Smooth muscle cell (in vitro differentiated cells): ENCODE measurements at regions not wholly inside any gene's neighbourhood (a gene's known extent, or its start where the extent isn't known, plus 50 kb on each side); places are given as distances from the start of the nearest gene placed in this dataset.
A peak's percentile ranks its signal among the peaks of the same experiment; 100 is the strongest.

Experiments used
- DNase-seq: peaks from one replicate; lab custom pipeline; 2025; ENCODE audit not compliant: unreplicated experiment; lab: John Stamatoyannopoulos, UW
- H2AFZ ChIP-seq: fragments of 200-600 bp; sonication (generic); 2 replicates; pipeline ENCODE4 v1.6.0; 2016; ENCODE audit warnings: antibody characterized with exemption, low read depth, mild to moderate bottlenecking
- H3F3A ChIP-seq: fragments of 200-600 bp; sonication (generic); 2 replicates; pipeline ENCODE4 v1.6.0; 2017; ENCODE audit warnings: antibody characterized with exemption, low read depth
- H3K27ac ChIP-seq: fragments of 200-600 bp; sonication (generic); 2 replicates; pipeline ENCODE4 v1.5.1; 2016; ENCODE audit warnings: low read depth, mild to moderate bottlenecking
- H3K27me3 ChIP-seq: fragments of 200-600 bp; sonication (generic); 2 replicates; pipeline ENCODE4 v1.6.1; 2016; ENCODE audit warnings: low read depth, mild to moderate bottlenecking
- H3K36me3 ChIP-seq: fragments of 200-600 bp; sonication (generic); 2 replicates; pipeline ENCODE4 v1.5.1; 2016; ENCODE audit warnings: low read depth
- H3K4me1 ChIP-seq: fragments of 200-600 bp; sonication (generic); 2 replicates; pipeline ENCODE4 v1.5.1; 2016; ENCODE audit warnings: low read depth
- H3K4me2 ChIP-seq: fragments of 200-600 bp; sonication (generic); 2 replicates; pipeline ENCODE4 v1.6.0; 2016; ENCODE audit warnings: mild to moderate bottlenecking
- H3K4me3 ChIP-seq: fragments of 200-600 bp; sonication (generic); 2 replicates; pipeline ENCODE4 v1.5.1; 2016; ENCODE audit warnings: mild to moderate bottlenecking
- H3K79me2 ChIP-seq: fragments of 200-600 bp; sonication (generic); 2 replicates; pipeline ENCODE4 v1.6.0; 2016; ENCODE audit warnings: low read depth, mild to moderate bottlenecking
- H3K9ac ChIP-seq: fragments of 200-600 bp; sonication (generic); 2 replicates; pipeline ENCODE4 v1.6.0; 2016; ENCODE audit warnings: low read depth
- H3K9me3 ChIP-seq: fragments of 200-600 bp; sonication (generic); replicated peaks from 2 replicates; pipeline ENCODE4 v1.5.1; 2016; ENCODE audit warnings: low read depth
- H4K20me1 ChIP-seq: fragments of 200-600 bp; sonication (generic); 2 replicates; pipeline ENCODE4 v1.6.0; 2016; ENCODE audit warnings: low read depth
- CTCF ChIP-seq: fragments of 200-600 bp; sonication (generic); IDR thresholded peaks from 2 replicates; pipeline ENCODE4 v1.5.1; 2017; ENCODE audit warnings: borderline replicate concordance, mild to moderate bottlenecking, antibody characterized with exemption; ENCODE audit not compliant: insufficient read depth, poor library complexity, severe bottlenecking
- WGBS: methylation state at CpG from one replicate; pipeline ENCODE4 v1.1.7; 2016; ENCODE audit warnings: low lambda C conversion rate; 5-methylcytosine and 5-hydroxymethylcytosine counted together

DNA sequence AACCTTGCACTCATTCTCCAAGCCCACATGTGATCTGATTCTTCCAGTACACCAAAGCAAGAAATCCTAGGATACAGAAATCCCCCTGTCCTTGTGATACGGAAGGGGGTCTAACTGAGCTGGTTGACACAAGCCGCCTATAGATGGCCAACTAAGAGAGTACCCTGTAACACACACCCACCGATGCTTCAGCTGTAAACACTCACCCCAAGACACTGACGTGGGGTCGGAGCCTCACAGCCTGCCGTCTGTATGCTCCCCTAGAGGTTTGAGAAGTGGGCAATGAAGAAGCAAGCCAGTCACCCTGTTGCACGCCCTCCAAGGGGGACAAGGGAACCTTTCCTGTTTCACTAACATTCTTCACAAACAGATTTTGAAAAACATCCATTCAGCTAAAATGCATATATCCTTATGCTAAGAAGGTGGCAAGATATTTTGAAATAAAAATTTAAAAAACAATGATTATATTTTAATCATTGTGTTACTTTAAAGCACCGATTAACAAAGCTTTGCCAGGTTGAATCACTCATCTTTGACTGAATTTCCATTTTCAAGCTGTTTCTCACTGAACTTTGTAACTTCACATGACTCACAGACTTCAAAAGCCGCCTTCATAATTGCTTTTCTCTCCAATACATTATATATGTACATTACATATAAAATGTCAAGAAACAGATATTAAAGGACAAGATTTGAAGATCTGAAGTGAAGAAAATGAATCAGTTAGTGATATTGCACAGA, 329.3 kb downstream of the ARL4A start:
- peak overlapping the region; percentile 94 for H3K27ac ChIP-seq
- peak overlapping the region; percentile 28 for H3K4me3 ChIP-seq
- peaks cover 51% of the 10 kb centered on the region for H3K4me1 ChIP-seq
- peak overlapping the region; percentile 61 for H2AFZ ChIP-seq
- peaks cover 6% of the 10 kb centered on the region for H3F3A ChIP-seq
- no peaks in the 10 kb centered on the region for H3K36me3 ChIP-seq
- no peaks in the 10 kb centered on the region for H3K27me3 ChIP-seq
- H3K9me3 ChIP-seq, result no peaks in the 10 kb centered on the region
- H3K79me2 ChIP-seq, result no peaks in the 10 kb centered on the region
- H4K20me1 ChIP-seq, result no peaks in the 10 kb centered on the region
- DNase-seq, result no peak
- H3K4me2 ChIP-seq, result peak overlapping the region; percentile 85
- no peak for TF ChIP-seq CTCF
- peak overlapping the region; percentile 71 for H3K9ac ChIP-seq
- WGBS, result 68% methylated on average over 9 of the region's 9 CpGs

DNA sequence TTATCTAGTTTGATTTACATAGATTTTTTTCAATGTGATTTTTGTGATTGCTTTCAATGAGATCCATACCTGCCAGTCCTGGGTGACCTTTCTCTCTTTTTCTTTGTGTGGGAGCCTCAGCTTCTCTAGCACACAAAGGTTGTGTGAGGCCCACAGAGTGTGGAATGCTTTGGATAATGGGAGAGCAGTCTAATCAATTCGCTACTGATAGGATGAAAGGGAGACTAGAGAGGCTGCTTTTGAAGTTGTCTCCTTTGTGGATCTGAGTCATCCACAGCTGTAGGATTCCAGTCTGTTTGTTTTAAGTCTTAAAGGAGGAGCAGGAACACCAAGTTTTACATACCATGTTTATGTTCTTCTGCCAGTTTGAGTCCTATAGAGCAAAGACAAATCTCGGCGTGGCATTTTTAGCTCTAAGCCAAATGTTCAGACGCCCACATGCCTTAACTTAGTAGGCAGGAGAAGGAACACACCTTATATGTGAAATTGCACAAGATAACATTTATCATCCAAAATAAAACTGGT, 330.0 kb downstream of the ARL4A start:
- Histone ChIP-seq H3F3A (peaks cover 6% of the 10 kb centered on the region), H2AFZ (peak overlapping the region; percentile 61), H3K79me2 (no peaks in the 10 kb centered on the region), H3K4me2 (peak overlapping the region; percentile 85), H3K36me3 (no peaks in the 10 kb centered on the region), H3K9me3 (no peaks in the 10 kb centered on the region), H3K9ac (peak overlapping the region; percentile 71), H4K20me1 (no peaks in the 10 kb centered on the region), H3K27ac (peak overlapping the region; percentile 94), H3K27me3 (no peaks in the 10 kb centered on the region), H3K4me3 (peak overlapping the region; percentile 28), H3K4me1 (peaks cover 57% of the 10 kb centered on the region)
- WGBS, result 0% methylated on average over 4 of the region's 4 CpGs
- no peak for TF ChIP-seq CTCF
- DNase-seq, result no peak

DNA sequence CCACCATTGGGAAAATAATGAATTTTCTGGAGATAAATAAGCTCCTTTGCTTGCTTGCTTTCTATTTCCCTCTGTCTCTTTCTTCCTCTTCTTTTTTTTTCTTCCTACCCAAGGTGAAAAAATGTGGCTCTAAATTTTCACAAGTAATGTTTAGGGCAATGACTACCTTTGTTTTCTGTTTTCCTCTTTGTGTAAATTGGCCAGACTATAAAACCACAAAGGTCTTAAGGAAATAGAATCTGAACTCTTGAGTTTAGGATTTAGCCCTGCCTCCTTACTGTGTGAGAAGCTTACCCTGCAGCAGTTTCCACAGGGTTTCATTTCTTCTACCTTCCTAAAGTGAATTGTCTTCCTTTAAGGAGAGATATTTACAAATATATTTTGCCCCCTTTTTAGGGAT, 330.4 kb downstream of the ARL4A start:
- H3K4me1 ChIP-seq, result peaks cover 60% of the 10 kb centered on the region
- H3K9me3 ChIP-seq, result no peaks in the 10 kb centered on the region
- H3K79me2 ChIP-seq, result no peaks in the 10 kb centered on the region
- H3K4me2 ChIP-seq, result peak overlapping the region; percentile 85
- peak overlapping the region; percentile 94 for H3K27ac ChIP-seq
- no peak for DNase-seq
- no peaks in the 10 kb centered on the region for H4K20me1 ChIP-seq
- H3F3A ChIP-seq, result peaks cover 6% of the 10 kb centered on the region
- H3K27me3 ChIP-seq, result no peaks in the 10 kb centered on the region
- H3K9ac ChIP-seq, result peak overlapping the region; percentile 71
- H2AFZ ChIP-seq, result peak overlapping the region; percentile 61
- peak overlapping the region; percentile 28 for H3K4me3 ChIP-seq
- TF ChIP-seq CTCF, result no peak
- H3K36me3 ChIP-seq, result no peaks in the 10 kb centered on the region
